ENCODE measurements at regions not wholly inside any gene's neighbourhood (a gene's known extent, or its start where the extent isn't known, plus 50 kb on each side); places are given as distances from the start of the nearest gene placed in this dataset.
"Not testable (repeated sequence)": the region's sequence is repeated elsewhere in the genome, so short reads cannot be mapped to it uniquely, and the experiment has no call there.

DNA sequence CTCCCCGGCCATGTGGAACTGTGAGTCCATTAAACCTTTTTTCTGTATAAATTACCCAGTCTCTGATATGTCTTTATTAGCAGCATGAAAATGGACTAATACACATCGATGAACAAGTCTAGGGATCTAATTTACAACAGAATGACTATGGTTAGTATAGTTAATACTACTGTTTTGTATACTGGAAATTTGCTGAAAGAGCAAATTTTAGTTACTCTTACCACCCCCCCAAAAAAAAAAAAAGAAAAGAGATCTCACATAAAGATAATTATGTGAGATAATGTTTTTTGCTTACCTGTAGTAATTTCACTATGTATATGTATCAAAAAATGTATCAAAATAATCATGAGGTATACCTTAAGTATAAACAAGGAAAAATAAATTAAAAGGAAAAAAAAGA is 199.5 kb upstream of the GRM3 start:
- Mint-ChIP-seq H3K27ac (ENCODE audit: unreplicated experiment) (no peak overlapping the region), H3K4me1 (ENCODE audit: low read depth) (no peaks in the 10 kb centered on the region), H3K27me3 (ENCODE audit: low read depth) (peaks cover 3% of the 10 kb centered on the region), H3K9me3 (ENCODE audit: low read depth) (no peaks in the 10 kb centered on the region), H3K36me3 (ENCODE audit: low read depth) (no peaks in the 10 kb centered on the region), H3K4me3 (ENCODE audit: unreplicated experiment) (no peak overlapping the region)
- no peak for DNase-seq (ENCODE audit: low spot score)
- TF ChIP-seq, protein P1, sequence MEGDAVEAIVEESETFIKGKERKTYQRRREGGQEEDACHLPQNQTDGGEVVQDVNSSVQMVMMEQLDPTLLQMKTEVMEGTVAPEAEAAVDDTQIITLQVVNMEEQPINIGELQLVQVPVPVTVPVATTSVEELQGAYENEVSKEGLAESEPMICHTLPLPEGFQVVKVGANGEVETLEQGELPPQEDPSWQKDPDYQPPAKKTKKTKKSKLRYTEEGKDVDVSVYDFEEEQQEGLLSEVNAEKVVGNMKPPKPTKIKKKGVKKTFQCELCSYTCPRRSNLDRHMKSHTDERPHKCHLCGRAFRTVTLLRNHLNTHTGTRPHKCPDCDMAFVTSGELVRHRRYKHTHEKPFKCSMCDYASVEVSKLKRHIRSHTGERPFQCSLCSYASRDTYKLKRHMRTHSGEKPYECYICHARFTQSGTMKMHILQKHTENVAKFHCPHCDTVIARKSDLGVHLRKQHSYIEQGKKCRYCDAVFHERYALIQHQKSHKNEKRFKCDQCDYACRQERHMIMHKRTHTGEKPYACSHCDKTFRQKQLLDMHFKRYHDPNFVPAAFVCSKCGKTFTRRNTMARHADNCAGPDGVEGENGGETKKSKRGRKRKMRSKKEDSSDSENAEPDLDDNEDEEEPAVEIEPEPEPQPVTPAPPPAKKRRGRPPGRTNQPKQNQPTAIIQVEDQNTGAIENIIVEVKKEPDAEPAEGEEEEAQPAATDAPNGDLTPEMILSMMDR (IDR thresholded peaks at IDR 0.05): no peak

DNA sequence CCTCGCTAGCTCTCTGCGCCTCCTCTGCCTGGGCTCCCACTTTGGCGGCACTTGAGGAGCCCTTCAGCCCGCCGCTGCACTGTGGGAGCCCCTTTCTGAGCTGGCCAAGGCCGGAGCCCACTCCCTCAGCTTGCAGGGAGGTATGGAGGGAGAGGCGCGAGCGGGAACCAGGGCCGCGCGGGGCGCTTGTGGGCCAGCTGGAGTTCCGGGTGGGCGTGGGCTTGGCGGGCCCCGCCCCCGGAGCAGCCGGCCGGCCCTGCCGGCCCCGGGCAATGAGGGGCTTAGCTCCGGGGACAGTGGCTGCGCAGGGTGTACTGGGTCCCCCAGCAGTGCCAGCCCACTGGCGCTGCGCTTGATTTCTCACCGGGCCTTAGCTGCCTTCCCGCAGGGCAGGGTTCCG is 203.3 kb upstream of the GRM3 start:
- not testable (repeated sequence) for H3K4me1 Mint-ChIP-seq (ENCODE audit: low read depth); H3K27me3 Mint-ChIP-seq (ENCODE audit: low read depth)

DNA sequence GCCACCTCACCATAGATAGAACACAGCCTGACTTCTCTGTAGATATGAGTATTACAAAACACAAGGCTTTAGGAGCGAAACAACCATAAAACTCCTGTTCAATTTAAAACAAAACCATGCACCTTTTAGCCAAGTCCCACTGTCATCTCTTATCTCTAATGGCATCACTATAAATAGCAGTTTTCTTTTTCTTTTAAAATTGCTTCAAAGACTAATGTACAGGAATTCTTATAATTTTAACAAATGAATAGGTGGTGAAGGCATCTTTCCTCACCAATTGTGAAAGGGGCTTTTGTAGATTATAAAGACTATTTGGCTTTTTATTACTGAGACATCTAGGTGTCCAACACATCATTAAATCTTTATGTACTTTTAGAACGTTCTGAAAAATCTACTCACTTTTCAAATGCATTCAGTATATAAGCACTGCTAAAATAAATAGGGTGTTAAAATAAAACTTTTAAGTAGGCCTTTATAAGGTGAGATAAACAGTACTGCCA is 205.7 kb upstream of the GRM3 start:
- no peaks in the 10 kb centered on the region for H3K27me3 Mint-ChIP-seq (ENCODE audit: low read depth)
- TF ChIP-seq, protein P1 (IDR thresholded peaks at IDR 0.05): no peak
- no peak overlapping the region for H3K4me3 Mint-ChIP-seq (ENCODE audit: unreplicated experiment)
- H3K4me1 Mint-ChIP-seq (ENCODE audit: low read depth): no peaks in the 10 kb centered on the region
- no peaks in the 10 kb centered on the region for H3K36me3 Mint-ChIP-seq (ENCODE audit: low read depth)
- H3K27ac Mint-ChIP-seq (ENCODE audit: unreplicated experiment): no peak overlapping the region
- no peaks in the 10 kb centered on the region for H3K9me3 Mint-ChIP-seq (ENCODE audit: low read depth)
- DNase-seq (ENCODE audit: low spot score): no peak

More for the DNA sequence above, 203.3 kb upstream of the GRM3 start:
- not testable (repeated sequence) for H3K27ac Mint-ChIP-seq (ENCODE audit: unreplicated experiment); DNase-seq (ENCODE audit: low spot score); H3K4me3 Mint-ChIP-seq (ENCODE audit: unreplicated experiment); H3K36me3 Mint-ChIP-seq (ENCODE audit: low read depth); H3K9me3 Mint-ChIP-seq (ENCODE audit: low read depth)

DNA sequence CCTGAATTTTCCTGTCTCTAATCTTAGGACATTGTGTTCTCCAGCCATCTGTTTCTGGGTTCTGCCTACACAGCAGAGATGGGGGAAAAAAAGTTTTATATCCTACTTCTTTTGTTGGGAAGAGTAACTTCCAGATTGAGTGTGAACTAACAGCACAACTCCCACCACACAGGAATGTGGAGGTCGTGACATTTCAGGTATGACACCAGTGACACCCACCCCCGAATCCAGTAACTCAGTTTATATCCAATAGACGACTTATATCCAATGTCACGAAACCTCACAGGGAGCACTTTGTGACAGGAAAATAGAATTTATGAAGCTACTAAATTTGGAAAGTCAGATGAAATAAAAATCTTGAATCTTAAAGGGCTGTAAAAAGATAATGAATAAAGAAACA is 211.9 kb upstream of the GRM3 start:
- DNase-seq (ENCODE audit: low spot score): no peak
- Mint-ChIP-seq H3K27ac (ENCODE audit: unreplicated experiment) (no peak overlapping the region), H3K4me3 (ENCODE audit: unreplicated experiment) (no peak overlapping the region), H3K27me3 (ENCODE audit: low read depth) (no peaks in the 10 kb centered on the region), H3K9me3 (ENCODE audit: low read depth) (no peaks in the 10 kb centered on the region), H3K4me1 (ENCODE audit: low read depth) (no peaks in the 10 kb centered on the region), H3K36me3 (ENCODE audit: low read depth) (no peaks in the 10 kb centered on the region)
- TF ChIP-seq, protein P1 (IDR thresholded peaks at IDR 0.05): no peak

DNA sequence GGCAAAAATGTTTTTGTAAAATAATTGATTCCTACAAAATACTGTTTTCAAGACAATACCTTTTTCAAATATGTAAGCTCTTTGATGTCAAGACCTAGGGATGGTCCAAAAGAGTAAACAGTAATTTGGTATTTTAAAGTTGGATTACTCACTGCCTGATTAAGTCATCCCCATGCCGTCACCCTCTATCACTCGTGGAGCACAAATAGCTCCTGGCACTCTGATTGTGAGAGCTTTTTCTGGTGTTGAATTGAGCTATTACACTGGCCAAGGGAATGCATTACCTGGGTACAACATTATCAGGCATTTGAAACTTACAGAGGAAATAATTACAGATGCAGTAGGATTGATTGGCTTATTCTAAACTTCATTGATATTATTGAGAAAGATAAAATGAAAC is 231.9 kb upstream of the GRM3 start:
- TF ChIP-seq, protein P1 (IDR thresholded peaks at IDR 0.05): no peak
- peaks cover 5% of the 10 kb centered on the region for H3K27me3 Mint-ChIP-seq (ENCODE audit: low read depth)
- no peak overlapping the region for H3K27ac Mint-ChIP-seq (ENCODE audit: unreplicated experiment)
- no peak for DNase-seq (ENCODE audit: low spot score)
- H3K36me3 Mint-ChIP-seq (ENCODE audit: low read depth): no peaks in the 10 kb centered on the region
- no peaks in the 10 kb centered on the region for H3K4me1 Mint-ChIP-seq (ENCODE audit: low read depth)
- H3K9me3 Mint-ChIP-seq (ENCODE audit: low read depth): peaks cover 3% of the 10 kb centered on the region
- H3K4me3 Mint-ChIP-seq (ENCODE audit: unreplicated experiment): no peak overlapping the region

DNA sequence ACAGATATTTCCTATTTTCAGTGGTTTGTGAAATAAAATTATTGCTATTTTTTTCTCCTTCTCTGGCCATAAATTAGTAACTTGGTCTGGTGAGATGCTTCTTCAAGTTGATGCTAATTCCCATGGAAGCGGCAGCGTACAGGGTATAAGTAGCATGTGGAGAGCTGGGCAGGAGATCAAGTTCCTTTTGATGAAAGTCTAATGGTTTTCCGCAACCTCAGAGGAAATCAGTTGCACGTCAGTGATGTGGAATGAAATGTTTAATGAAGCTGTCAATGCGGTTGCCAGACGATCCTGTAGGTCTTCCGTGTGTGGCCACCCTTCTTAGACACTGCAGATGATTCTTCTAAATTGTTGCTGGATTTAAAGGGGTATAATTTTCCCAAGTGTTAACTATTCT is 236.4 kb upstream of the GRM3 start:
- H3K27me3 Mint-ChIP-seq (ENCODE audit: low read depth): peaks cover 5% of the 10 kb centered on the region
- H3K4me1 Mint-ChIP-seq (ENCODE audit: low read depth): no peaks in the 10 kb centered on the region
- TF ChIP-seq, protein P1 (IDR thresholded peaks at IDR 0.05): no peak
- H3K9me3 Mint-ChIP-seq (ENCODE audit: low read depth): no peaks in the 10 kb centered on the region
- no peak overlapping the region for H3K4me3 Mint-ChIP-seq (ENCODE audit: unreplicated experiment)
- no peak overlapping the region for H3K27ac Mint-ChIP-seq (ENCODE audit: unreplicated experiment)
- no peaks in the 10 kb centered on the region for H3K36me3 Mint-ChIP-seq (ENCODE audit: low read depth)
- DNase-seq (ENCODE audit: low spot score): no peak
